Activated CD4-positive, alpha-beta memory T cell treated with anti-CD3 and anti-CD28 coated beads, Interleukin-2, amount 10 ng/mL, durations not matched to agents 7 days and 5 days (primary cell): ENCODE measurements at regions not wholly inside any gene's neighbourhood (a gene's known extent, or its start where the extent isn't known, plus 50 kb on each side); places are given as distances from the start of the nearest gene placed in this dataset.

Experiments used
- CTCF ChIA-PET: fragments of 350-600 bp; sonication (Branson Sonifier 250); formaldehyde crosslinking; loops from one replicate; lab custom pipeline; 2021; ENCODE audit warnings: antibody characterized with exemption, inconsistent platforms; lab: Charles Lee
- POLR2A ChIA-PET: fragments of 350-600 bp; sonication (Branson Sonifier 250); formaldehyde crosslinking; loops from one replicate; lab custom pipeline; 2021; ENCODE audit warnings: antibody characterized with exemption; lab: Charles Lee
- DNase-seq: peaks from one replicate; pipeline ENCODE4 v3.0.0-alpha.2; 2020
- H3K27ac Mint-ChIP-seq: one replicate; pipeline ENCODE4 v1.8.0; 2021; ENCODE audit warnings: mild to moderate bottlenecking, mixed read lengths
- H3K27me3 Mint-ChIP-seq: one replicate; pipeline ENCODE4 v1.8.0; 2021; ENCODE audit warnings: mixed read lengths
- H3K36me3 Mint-ChIP-seq: one replicate; pipeline ENCODE4 v1.8.0; 2021; ENCODE audit warnings: low read depth, mixed read lengths
- H3K4me1 Mint-ChIP-seq: one replicate; pipeline ENCODE4 v1.8.0; 2021; ENCODE audit warnings: mixed read lengths
- H3K4me3 Mint-ChIP-seq: one replicate; pipeline ENCODE4 v1.8.0; 2021; ENCODE audit warnings: mild to moderate bottlenecking, mixed read lengths
- H3K9me3 Mint-ChIP-seq: one replicate; pipeline ENCODE4 v1.8.0; 2021; ENCODE audit warnings: mixed read lengths

GRCh38 chr7:35355199-35355598 lies 101.3 kb upstream of the TBX20 start:
- CTCF ChIA-PET, result no interaction called here
- DNase-seq, result no peak
- Mint-ChIP-seq H3K9me3 (no peaks in the 10 kb centered on the region), H3K27me3 (peaks cover 6% of the 10 kb centered on the region), H3K36me3 (no peaks in the 10 kb centered on the region), H3K27ac (no peak overlapping the region), H3K4me3 (no peak overlapping the region), H3K4me1 (no peaks in the 10 kb centered on the region)
- POLR2A ChIA-PET, result no interaction called here

DNA sequence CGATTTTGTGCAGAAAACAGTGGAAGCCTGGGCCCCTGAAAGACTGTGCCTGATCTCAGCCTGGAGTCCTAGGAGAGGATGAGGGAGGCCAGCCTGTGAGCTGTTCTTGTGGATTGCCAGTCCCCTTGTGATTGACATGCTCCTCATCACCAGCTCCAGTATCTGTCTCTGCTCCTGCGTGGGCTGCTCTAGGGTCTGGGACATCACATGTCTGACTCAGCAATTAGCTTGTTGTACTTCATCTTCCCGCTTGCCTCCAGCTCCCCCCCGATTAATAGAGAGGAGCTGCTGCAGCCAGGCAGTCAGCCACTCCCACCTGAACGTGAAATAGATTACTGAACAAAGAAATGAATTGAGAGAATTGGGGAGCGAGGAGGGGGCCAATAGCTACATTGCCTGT lies 99.6 kb upstream of the TBX20 start:
- H3K9me3 Mint-ChIP-seq, result no peaks in the 10 kb centered on the region
- H3K4me1 Mint-ChIP-seq, result no peaks in the 10 kb centered on the region
- H3K36me3 Mint-ChIP-seq, result no peaks in the 10 kb centered on the region
- DNase-seq, result no peak
- no peak overlapping the region for H3K4me3 Mint-ChIP-seq
- H3K27me3 Mint-ChIP-seq, result peaks cover 6% of the 10 kb centered on the region
- ChIA-PET POLR2A (no interaction called here), CTCF (no interaction called here)
- H3K27ac Mint-ChIP-seq, result no peak overlapping the region

DNA sequence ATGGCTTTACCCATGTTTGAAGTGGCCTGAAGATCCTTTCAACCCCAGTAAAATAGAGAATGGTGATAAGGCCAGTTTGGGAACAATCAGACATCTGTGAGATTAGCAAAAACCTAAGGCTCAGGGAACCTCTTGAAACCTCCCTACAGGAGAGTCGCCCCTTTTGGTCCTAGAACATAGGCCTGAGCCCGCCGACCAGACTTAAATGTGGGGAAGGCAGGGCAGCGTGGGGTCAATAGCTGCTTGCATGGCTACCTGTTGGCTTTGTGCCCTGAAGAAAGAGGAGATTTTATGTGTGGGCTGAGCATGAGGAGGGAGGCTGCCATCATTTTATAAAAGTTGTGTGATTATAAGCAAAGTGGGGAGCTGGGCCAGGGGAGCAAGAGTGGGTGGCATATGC lies 97.6 kb upstream of the TBX20 start:
- no peak overlapping the region for H3K4me3 Mint-ChIP-seq
- no peaks in the 10 kb centered on the region for H3K4me1 Mint-ChIP-seq
- no peak overlapping the region for H3K27ac Mint-ChIP-seq
- H3K36me3 Mint-ChIP-seq, result no peaks in the 10 kb centered on the region
- no peaks in the 10 kb centered on the region for H3K27me3 Mint-ChIP-seq
- ChIA-PET CTCF (no interaction called here), POLR2A (no interaction called here)
- DNase-seq, result no peak
- no peaks in the 10 kb centered on the region for H3K9me3 Mint-ChIP-seq

DNA sequence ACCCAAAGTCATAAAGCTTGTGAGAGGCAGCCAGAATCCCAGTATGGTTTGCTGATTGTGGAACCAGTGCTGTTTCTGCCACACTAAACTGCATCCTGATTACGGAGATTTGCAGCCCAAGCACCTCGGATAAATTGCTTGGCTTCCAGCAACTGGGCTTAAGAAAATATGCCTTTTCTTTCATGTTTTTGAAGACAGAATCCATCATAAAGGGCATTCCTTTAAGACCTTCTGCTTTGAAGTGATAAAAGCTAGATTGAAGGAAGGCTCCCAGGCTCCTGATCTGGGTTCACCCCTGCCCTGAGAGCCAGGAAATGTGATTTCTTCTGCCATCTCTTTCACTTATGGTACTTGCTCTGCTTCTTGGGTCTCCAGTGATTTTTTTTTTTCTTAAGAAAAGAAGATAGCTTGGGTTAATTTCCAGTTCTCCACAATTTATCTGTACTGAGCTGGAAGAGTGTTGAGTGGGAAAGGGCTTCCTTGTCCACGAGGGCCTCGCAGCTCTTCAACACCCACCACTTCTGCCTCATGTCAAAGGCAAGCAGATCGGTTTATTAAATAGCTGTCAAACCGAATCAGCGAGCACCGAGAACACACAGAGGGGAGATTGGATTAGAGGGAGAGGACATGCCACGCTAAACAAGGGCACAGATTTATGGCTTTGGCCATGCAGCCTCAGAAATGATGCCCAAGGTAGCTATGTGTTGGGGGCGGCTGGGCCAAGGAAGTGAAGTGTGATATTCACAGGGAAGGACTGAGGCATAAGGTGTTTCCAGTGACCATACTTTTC lies 94.9 kb upstream of the TBX20 start:
- H3K27me3 Mint-ChIP-seq, result peaks cover 5% of the 10 kb centered on the region
- H3K36me3 Mint-ChIP-seq, result no peaks in the 10 kb centered on the region
- H3K27ac Mint-ChIP-seq, result no peak overlapping the region
- H3K9me3 Mint-ChIP-seq, result no peaks in the 10 kb centered on the region
- ChIA-PET CTCF (no interaction called here), POLR2A (no interaction called here)
- no peak for DNase-seq
- no peaks in the 10 kb centered on the region for H3K4me1 Mint-ChIP-seq
- H3K4me3 Mint-ChIP-seq, result no peak overlapping the region

DNA sequence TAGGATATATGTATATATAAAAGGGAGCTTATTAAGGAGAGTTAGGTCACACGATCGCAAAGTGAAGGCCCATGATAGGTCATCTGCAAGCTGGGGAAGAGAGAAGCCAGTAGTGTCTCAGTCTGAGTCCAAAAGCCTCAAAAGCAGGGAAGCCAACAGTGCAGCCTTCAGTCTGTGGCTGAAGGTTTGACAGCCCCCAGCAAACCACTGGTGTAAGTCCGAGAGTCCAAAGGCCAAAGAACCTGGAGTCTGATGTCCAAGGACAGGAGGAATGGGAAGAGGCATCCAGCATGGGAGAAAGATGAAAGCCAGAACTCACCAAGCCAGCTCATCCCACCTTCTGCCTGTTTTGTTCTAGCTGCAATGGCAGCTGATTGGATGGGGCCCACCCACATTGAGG lies 88.9 kb upstream of the TBX20 start:
- no peak overlapping the region for H3K27ac Mint-ChIP-seq
- no peaks in the 10 kb centered on the region for H3K4me1 Mint-ChIP-seq
- DNase-seq, result no peak
- no peaks in the 10 kb centered on the region for H3K36me3 Mint-ChIP-seq
- CTCF ChIA-PET, result no interaction called here
- POLR2A ChIA-PET, result no interaction called here
- H3K9me3 Mint-ChIP-seq, result no peaks in the 10 kb centered on the region
- H3K4me3 Mint-ChIP-seq, result no peak overlapping the region
- H3K27me3 Mint-ChIP-seq, result peaks cover 5% of the 10 kb centered on the region

DNA sequence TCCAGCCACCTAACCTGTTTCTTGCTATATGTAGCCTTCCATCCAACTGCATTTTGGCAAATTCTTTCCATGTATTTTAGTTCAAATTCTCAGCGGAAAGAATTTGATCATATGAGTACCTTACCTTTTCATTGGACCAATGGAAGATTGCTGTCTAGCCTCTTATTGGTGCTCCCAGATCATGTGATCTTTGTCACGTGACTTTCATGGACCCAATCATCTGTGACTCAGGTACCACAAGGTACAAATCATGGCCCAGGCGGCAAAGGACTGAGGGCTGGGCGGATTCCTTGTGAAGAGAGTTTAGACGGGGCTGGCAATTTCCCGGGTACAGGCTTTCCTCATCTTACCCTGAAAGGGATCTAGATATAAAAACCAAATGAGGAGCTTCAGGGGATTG lies 85.9 kb upstream of the TBX20 start:
- H3K27me3 Mint-ChIP-seq, result peaks cover 3% of the 10 kb centered on the region
- H3K27ac Mint-ChIP-seq, result no peak overlapping the region
- ChIA-PET CTCF (no interaction called here), POLR2A (no interaction called here)
- H3K36me3 Mint-ChIP-seq, result no peaks in the 10 kb centered on the region
- no peaks in the 10 kb centered on the region for H3K4me1 Mint-ChIP-seq
- H3K4me3 Mint-ChIP-seq, result no peak overlapping the region
- H3K9me3 Mint-ChIP-seq, result no peaks in the 10 kb centered on the region
- no peak for DNase-seq

GRCh38 chr7:35336444-35336843 lies 82.5 kb upstream of the TBX20 start:
- ChIA-PET CTCF (no interaction called here), POLR2A (no interaction called here)
- H3K9me3 Mint-ChIP-seq, result no peaks in the 10 kb centered on the region
- no peaks in the 10 kb centered on the region for H3K36me3 Mint-ChIP-seq
- H3K27me3 Mint-ChIP-seq, result no peaks in the 10 kb centered on the region
- H3K27ac Mint-ChIP-seq, result no peak overlapping the region
- H3K4me3 Mint-ChIP-seq, result no peak overlapping the region
- H3K4me1 Mint-ChIP-seq, result no peaks in the 10 kb centered on the region
- DNase-seq, result no peak

- CTCF ChIA-PET, result no interaction called here
These were observed 80.6 kb upstream of the TBX20 start for GRCh38 chr7:35334506-35334905.

GRCh38 chr7:35333265-35333664 lies 79.4 kb upstream of the TBX20 start:
- ChIA-PET CTCF (no interaction called here), POLR2A (no interaction called here)
- H3K4me3 Mint-ChIP-seq, result no peak overlapping the region
- H3K4me1 Mint-ChIP-seq, result no peaks in the 10 kb centered on the region
- H3K36me3 Mint-ChIP-seq, result no peaks in the 10 kb centered on the region
- no peaks in the 10 kb centered on the region for H3K27me3 Mint-ChIP-seq
- H3K27ac Mint-ChIP-seq, result no peak overlapping the region
- no peak for DNase-seq
- H3K9me3 Mint-ChIP-seq, result no peaks in the 10 kb centered on the region

More at GRCh38 chr7:35334506-35334905, 80.6 kb upstream of the TBX20 start:
- no peak overlapping the region for H3K27ac Mint-ChIP-seq
- DNase-seq, result no peak
- no peaks in the 10 kb centered on the region for H3K36me3 Mint-ChIP-seq
- no peaks in the 10 kb centered on the region for H3K9me3 Mint-ChIP-seq
- no peaks in the 10 kb centered on the region for H3K27me3 Mint-ChIP-seq
- POLR2A ChIA-PET, result no interaction called here
- H3K4me1 Mint-ChIP-seq, result no peaks in the 10 kb centered on the region
- H3K4me3 Mint-ChIP-seq, result no peak overlapping the region

- no peak for DNase-seq
- ChIA-PET POLR2A (no interaction called here), CTCF (no interaction called here)
- Mint-ChIP-seq H3K27ac (no peak overlapping the region), H3K27me3 (no peaks in the 10 kb centered on the region), H3K4me3 (no peak overlapping the region), H3K36me3 (no peaks in the 10 kb centered on the region), H3K4me1 (no peaks in the 10 kb centered on the region), H3K9me3 (no peaks in the 10 kb centered on the region)
These were observed 78.1 kb upstream of the TBX20 start for GRCh38 chr7:35331730-35332678.

DNA sequence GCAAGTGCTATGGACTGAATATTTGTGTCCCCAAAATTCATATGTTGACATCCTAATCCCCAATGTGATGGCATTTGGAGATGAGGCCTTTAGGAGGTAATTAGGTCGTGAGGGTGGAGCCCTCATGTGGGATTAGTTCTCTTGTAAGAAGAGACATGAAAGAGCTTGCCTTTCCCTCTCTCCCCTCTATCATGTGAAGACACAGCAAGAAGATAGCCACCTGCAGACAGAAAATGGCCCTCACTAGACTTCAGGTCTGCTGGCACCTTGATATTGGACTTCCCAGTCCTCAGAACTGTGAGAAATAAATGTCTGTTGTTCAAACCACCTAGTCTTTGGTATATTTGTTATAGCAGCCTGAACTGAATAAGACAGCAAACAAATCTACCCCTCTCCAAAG lies 75.1 kb upstream of the TBX20 start:
- H3K27ac Mint-ChIP-seq, result no peak overlapping the region
- DNase-seq, result no peak
- H3K9me3 Mint-ChIP-seq, result no peaks in the 10 kb centered on the region
- no peaks in the 10 kb centered on the region for H3K27me3 Mint-ChIP-seq
- ChIA-PET POLR2A (no interaction called here), CTCF (no interaction called here)
- no peaks in the 10 kb centered on the region for H3K36me3 Mint-ChIP-seq
- H3K4me3 Mint-ChIP-seq, result no peak overlapping the region
- no peaks in the 10 kb centered on the region for H3K4me1 Mint-ChIP-seq

GRCh38 chr7:35319606-35320005 lies 65.7 kb upstream of the TBX20 start:
- Mint-ChIP-seq H3K27me3 (peaks cover 4% of the 10 kb centered on the region), H3K9me3 (no peaks in the 10 kb centered on the region), H3K27ac (no peak overlapping the region), H3K36me3 (no peaks in the 10 kb centered on the region), H3K4me3 (no peak overlapping the region), H3K4me1 (no peaks in the 10 kb centered on the region)
- POLR2A ChIA-PET, result no interaction called here
- no peak for DNase-seq
- CTCF ChIA-PET, result no interaction called here

- DNase-seq, result no peak
- no peak overlapping the region for H3K27ac Mint-ChIP-seq
- ChIA-PET POLR2A (no interaction called here), CTCF (no interaction called here)
- no peak overlapping the region for H3K4me3 Mint-ChIP-seq
- H3K4me1 Mint-ChIP-seq, result no peaks in the 10 kb centered on the region
- H3K36me3 Mint-ChIP-seq, result no peaks in the 10 kb centered on the region
- H3K27me3 Mint-ChIP-seq, result peaks cover 4% of the 10 kb centered on the region
- H3K9me3 Mint-ChIP-seq, result no peaks in the 10 kb centered on the region
These were observed 62.6 kb upstream of the TBX20 start for GRCh38 chr7:35316549-35316948.
